ENCODE measurements at regions not wholly inside any gene's neighbourhood (a gene's known extent, or its start where the extent isn't known, plus 50 kb on each side); places are given as distances from the start of the nearest gene placed in this dataset.

GRCh38 chr4:43351970-43352806 lies 459.7 kb downstream of the GRXCR1 start:
- 0 to 10% (median 0%) methylated on average over 1 of the region's 1 CpG for WGBS, 3 donors
- no peak overlapping the region for H3K27ac ChIP-seq
- DNase-seq (no peak), ATAC-seq (no peak)
- no peaks in the 10 kb centered on the region for H3K9me3 ChIP-seq
- intact Hi-C loops (cut with DNase I), result no loop called here
- H3K27me3 ChIP-seq (ENCODE audit: insufficient read depth in 3 of 3, low read length in 2 of 3), result no peaks in the 10 kb centered on the region
- TF ChIP-seq, protein P1, sequence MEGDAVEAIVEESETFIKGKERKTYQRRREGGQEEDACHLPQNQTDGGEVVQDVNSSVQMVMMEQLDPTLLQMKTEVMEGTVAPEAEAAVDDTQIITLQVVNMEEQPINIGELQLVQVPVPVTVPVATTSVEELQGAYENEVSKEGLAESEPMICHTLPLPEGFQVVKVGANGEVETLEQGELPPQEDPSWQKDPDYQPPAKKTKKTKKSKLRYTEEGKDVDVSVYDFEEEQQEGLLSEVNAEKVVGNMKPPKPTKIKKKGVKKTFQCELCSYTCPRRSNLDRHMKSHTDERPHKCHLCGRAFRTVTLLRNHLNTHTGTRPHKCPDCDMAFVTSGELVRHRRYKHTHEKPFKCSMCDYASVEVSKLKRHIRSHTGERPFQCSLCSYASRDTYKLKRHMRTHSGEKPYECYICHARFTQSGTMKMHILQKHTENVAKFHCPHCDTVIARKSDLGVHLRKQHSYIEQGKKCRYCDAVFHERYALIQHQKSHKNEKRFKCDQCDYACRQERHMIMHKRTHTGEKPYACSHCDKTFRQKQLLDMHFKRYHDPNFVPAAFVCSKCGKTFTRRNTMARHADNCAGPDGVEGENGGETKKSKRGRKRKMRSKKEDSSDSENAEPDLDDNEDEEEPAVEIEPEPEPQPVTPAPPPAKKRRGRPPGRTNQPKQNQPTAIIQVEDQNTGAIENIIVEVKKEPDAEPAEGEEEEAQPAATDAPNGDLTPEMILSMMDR (IDR thresholded peaks at IDR 0.05), result no peak
- no peaks in the 10 kb centered on the region for H3K36me3 ChIP-seq (ENCODE audit: insufficient read depth in 1 of 2, low read depth in 1 of 2)
- H3K4me1 ChIP-seq, result no peaks in the 10 kb centered on the region
- no peak overlapping the region for H3K4me3 ChIP-seq

DNA sequence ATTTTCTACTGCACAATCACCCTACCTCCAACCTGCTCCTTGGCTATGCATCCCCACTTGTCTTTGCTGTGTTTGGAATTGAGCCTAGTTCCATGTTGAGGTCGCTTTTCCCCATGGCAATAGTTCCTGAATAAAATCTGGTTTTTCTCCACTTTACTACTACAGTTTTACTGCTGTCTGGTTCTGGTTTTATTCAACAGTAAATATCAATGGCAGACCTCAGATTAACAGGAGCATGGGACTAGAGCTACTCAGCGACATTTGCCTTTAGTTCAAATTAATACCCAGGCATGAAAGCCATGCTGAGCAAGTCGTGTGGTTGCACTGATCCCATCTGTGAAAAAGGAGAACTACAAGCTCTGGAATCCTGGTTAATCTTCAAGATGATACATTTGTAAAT lies 460.3 kb downstream of the GRXCR1 start:
- no peak for DNase-seq
- TF ChIP-seq, protein P1 (IDR thresholded peaks at IDR 0.05), result no peak
- no peaks in the 10 kb centered on the region for H3K4me1 ChIP-seq
- ATAC-seq, result no peak
- intact Hi-C loops (cut with DNase I), result no loop called here
- no peaks in the 10 kb centered on the region for H3K36me3 ChIP-seq (ENCODE audit: insufficient read depth in 1 of 2, low read depth in 1 of 2)
- no peak overlapping the region for H3K4me3 ChIP-seq
- H3K27ac ChIP-seq, result no peak overlapping the region
- 56 to 57% (median 57%) methylated on average over 3 of the region's 3 CpGs for WGBS, 3 donors
- H3K27me3 ChIP-seq (ENCODE audit: insufficient read depth in 3 of 3, low read length in 2 of 3), result no peaks in the 10 kb centered on the region
- H3K9me3 ChIP-seq, result no peaks in the 10 kb centered on the region

DNA sequence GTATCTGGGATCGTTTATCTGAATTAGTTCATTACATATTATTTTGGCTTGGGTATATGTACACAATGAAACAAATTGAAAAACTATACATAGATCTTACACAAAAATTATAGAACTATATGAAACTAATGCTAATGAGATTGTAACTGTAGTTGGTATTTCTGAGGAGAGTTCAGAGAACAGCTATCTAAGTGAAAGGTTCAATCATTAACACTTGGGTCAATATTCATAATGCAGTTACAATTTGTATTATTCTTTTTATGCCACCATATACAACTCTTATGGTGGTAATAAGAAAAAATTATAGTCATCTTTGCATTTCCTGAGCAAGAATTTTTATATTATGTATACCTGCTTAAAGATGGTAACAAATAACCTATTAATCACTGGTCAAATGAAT lies 461.0 kb downstream of the GRXCR1 start:
- Histone ChIP-seq H3K36me3 (ENCODE audit: insufficient read depth in 1 of 2, low read depth in 1 of 2) (no peaks in the 10 kb centered on the region), H3K4me1 (no peaks in the 10 kb centered on the region), H3K4me3 (no peak overlapping the region), H3K9me3 (no peaks in the 10 kb centered on the region), H3K27me3 (ENCODE audit: insufficient read depth in 3 of 3, low read length in 2 of 3) (no peaks in the 10 kb centered on the region), H3K27ac (no peak overlapping the region)
- DNase-seq, result no peak
- no peak for ATAC-seq
- intact Hi-C loops (cut with DNase I), result no loop called here
- 71 to 77% (median 77%) methylated on average over 1 of the region's 1 CpG for WGBS, 3 donors
- TF ChIP-seq, protein P1 (IDR thresholded peaks at IDR 0.05), result no peak

DNA sequence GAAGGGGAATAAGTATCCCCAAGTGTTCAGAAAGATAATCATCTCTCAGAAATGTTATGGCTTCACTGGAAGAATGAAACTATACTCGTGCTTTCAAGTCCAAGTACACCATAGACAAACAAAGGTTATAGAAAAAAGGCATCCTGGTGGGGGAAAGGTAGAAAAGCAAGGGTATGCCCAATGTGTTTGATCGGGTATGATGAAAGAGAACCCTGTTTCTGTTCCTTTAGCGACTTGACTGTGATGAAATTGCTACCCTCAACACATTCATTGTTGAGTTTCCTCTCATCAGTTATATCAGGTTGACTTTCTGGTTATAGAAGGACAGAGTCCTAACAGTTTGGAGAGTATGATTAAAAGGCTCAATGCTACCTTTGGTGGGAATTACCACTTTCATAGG lies 464.3 kb downstream of the GRXCR1 start:
- intact Hi-C loops (cut with DNase I), result no loop called here
- H3K4me3 ChIP-seq, result no peak overlapping the region
- H3K27me3 ChIP-seq (ENCODE audit: insufficient read depth in 3 of 3, low read length in 2 of 3), result no peaks in the 10 kb centered on the region
- TF ChIP-seq, protein P1 (IDR thresholded peaks at IDR 0.05), result no peak
- no peak overlapping the region for H3K27ac ChIP-seq
- H3K9me3 ChIP-seq, result no peaks in the 10 kb centered on the region
- 64 to 71% (median 69%) methylated on average over 3 of the region's 3 CpGs for WGBS, 3 donors
- H3K36me3 ChIP-seq (ENCODE audit: insufficient read depth in 1 of 2, low read depth in 1 of 2), result no peaks in the 10 kb centered on the region
- ATAC-seq (no peak), DNase-seq (no peak)
- no peaks in the 10 kb centered on the region for H3K4me1 ChIP-seq
